ENCODE measurements at regions not wholly inside any gene's neighbourhood (a gene's known extent, or its start where the extent isn't known, plus 50 kb on each side); places are given as distances from the start of the nearest gene placed in this dataset.
"Not testable (repeated sequence)": the region's sequence is repeated elsewhere in the genome, so short reads cannot be mapped to it uniquely, and the experiment has no call there.

- DNase-seq (ENCODE audit: low read depth, low spot score), result no peak
Observed at GRCh38 chr18:41058351-41059125, 896.5 kb upstream of the PIK3C3 start.

- DNase-seq (ENCODE audit: low read depth, low spot score), result no peak
Observed at GRCh38 chr18:41052625-41053024, 902.4 kb upstream of the PIK3C3 start.

GRCh38 chr18:41046250-41046649, 908.8 kb upstream of the PIK3C3 start:
- DNase-seq (ENCODE audit: low read depth, low spot score), result not testable (repeated sequence)

- no peak for DNase-seq (ENCODE audit: low read depth, low spot score)
Observed at GRCh38 chr18:41043876-41044275, 911.2 kb upstream of the PIK3C3 start.

GRCh38 chr18:41042866-41043265, 912.2 kb upstream of the PIK3C3 start:
- no peak for DNase-seq (ENCODE audit: low read depth, low spot score)

GRCh38 chr18:41038071-41038470, 917.0 kb upstream of the PIK3C3 start:
- DNase-seq (ENCODE audit: low read depth, low spot score), result no peak

GRCh38 chr18:41036346-41036745, 918.7 kb upstream of the PIK3C3 start:
- no peak for DNase-seq (ENCODE audit: low read depth, low spot score)

GRCh38 chr18:41034413-41034812, 920.6 kb upstream of the PIK3C3 start:
- no peak for DNase-seq (ENCODE audit: low read depth, low spot score)

GRCh38 chr18:41025666-41026065, 929.4 kb upstream of the PIK3C3 start:
- no peak for DNase-seq (ENCODE audit: low read depth, low spot score)

- no peak for DNase-seq (ENCODE audit: low read depth, low spot score)
Observed at GRCh38 chr18:41024792-41025191, 930.2 kb upstream of the PIK3C3 start.

GRCh38 chr18:41022484-41022883, 932.5 kb upstream of the PIK3C3 start:
- DNase-seq (ENCODE audit: low read depth, low spot score), result no peak

- DNase-seq (ENCODE audit: low read depth, low spot score), result no peak
Observed at GRCh38 chr18:41021089-41021488, 933.9 kb upstream of the PIK3C3 start.

- DNase-seq (ENCODE audit: low read depth, low spot score), result no peak
Observed at GRCh38 chr18:41012194-41012593, 942.8 kb upstream of the PIK3C3 start.

- no peak for DNase-seq (ENCODE audit: low read depth, low spot score)
Observed at GRCh38 chr18:41009926-41010325, 945.1 kb upstream of the PIK3C3 start.

GRCh38 chr18:41004324-41004723, 950.7 kb upstream of the PIK3C3 start:
- no peak for DNase-seq (ENCODE audit: low read depth, low spot score)

GRCh38 chr18:40995529-40995928, 959.5 kb upstream of the PIK3C3 start:
- no peak for DNase-seq (ENCODE audit: low read depth, low spot score)

- no peak for DNase-seq (ENCODE audit: low read depth, low spot score)
Observed at GRCh38 chr18:40993363-40993762, 961.7 kb upstream of the PIK3C3 start.

GRCh38 chr18:40987581-40987980, 967.5 kb upstream of the PIK3C3 start:
- no peak for DNase-seq (ENCODE audit: low read depth, low spot score)

- DNase-seq (ENCODE audit: low read depth, low spot score), result no peak
Observed at GRCh38 chr18:40985436-40985835, 969.6 kb upstream of the PIK3C3 start.

- no peak for DNase-seq (ENCODE audit: low read depth, low spot score)
Observed at GRCh38 chr18:40984856-40985255, 970.2 kb upstream of the PIK3C3 start.

GRCh38 chr18:40983835-40984234, 971.2 kb upstream of the PIK3C3 start:
- no peak for DNase-seq (ENCODE audit: low read depth, low spot score)

GRCh38 chr18:40980171-40980570, 974.9 kb upstream of the PIK3C3 start:
- DNase-seq (ENCODE audit: low read depth, low spot score), result no peak

GRCh38 chr18:40976050-40976449, 979.0 kb upstream of the PIK3C3 start:
- DNase-seq (ENCODE audit: low read depth, low spot score), result no peak

GRCh38 chr18:40974448-40974847, 980.6 kb upstream of the PIK3C3 start:
- no peak for DNase-seq (ENCODE audit: low read depth, low spot score)

All from smooth muscle cell of the brain vasculature (primary cell).